COR-L47 (cell line): ENCODE measurements at regions not wholly inside any gene's neighbourhood (a gene's known extent, or its start where the extent isn't known, plus 50 kb on each side); places are given as distances from the start of the nearest gene placed in this dataset.
"Not testable (repeated sequence)": the region's sequence is repeated elsewhere in the genome, so short reads cannot be mapped to it uniquely, and the experiment has no call there.

Experiments used
- DNase-seq: peaks from one replicate; lab custom pipeline; 2025; lab: John Stamatoyannopoulos, UW

- DNase-seq = no peak
Measured at GRCh38 chr1:238377280-238377919, 486.7 kb upstream of the ZP4 start.

- DNase-seq = no peak
Measured at GRCh38 chr1:238370599-238370998, 479.9 kb upstream of the ZP4 start.

- DNase-seq = no peak
Measured at GRCh38 chr1:238364214-238364892, 473.6 kb upstream of the ZP4 start.

DNA sequence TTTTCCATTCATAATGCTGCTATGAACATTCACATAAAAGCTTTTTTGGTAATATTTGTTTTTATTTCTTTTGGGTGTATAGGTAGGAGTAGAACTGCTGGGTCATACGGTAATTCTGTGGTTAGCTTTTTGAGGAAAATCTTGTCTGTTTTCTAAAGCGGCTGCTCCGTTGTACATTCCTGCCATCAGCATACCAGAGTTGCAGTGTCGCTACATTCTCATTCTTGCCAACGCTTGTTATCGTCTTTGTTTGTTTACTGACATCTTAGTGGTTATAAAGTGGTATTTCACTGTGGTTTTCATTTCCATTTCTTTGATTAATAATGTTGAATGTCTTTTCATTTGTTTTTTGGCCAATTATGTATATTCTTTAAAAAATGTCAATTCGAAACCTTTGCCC is 469.8 kb upstream of the ZP4 start:
- DNase-seq = no peak

- DNase-seq = no peak
Measured at GRCh38 chr1:238350471-238350870, 459.7 kb upstream of the ZP4 start.

DNA sequence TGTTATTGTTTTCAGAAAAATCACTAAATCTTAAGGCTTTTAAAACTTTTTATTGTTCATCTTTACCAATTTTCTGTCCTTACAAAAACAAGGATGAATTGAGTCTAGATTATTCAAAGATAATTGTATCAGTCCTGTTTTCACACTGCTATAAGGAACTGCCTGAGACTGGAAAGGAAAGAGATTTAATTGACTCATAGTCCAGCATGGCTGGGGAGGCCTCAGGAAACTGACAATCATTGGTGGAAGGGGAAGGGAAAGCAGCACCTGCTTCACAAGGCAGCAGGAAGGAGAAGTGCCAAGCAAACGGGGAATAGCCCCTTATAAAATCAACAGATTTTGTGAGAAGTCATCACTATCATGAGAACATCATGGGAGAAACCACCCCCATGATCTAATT is 455.6 kb upstream of the ZP4 start:
- DNase-seq = no peak

DNA sequence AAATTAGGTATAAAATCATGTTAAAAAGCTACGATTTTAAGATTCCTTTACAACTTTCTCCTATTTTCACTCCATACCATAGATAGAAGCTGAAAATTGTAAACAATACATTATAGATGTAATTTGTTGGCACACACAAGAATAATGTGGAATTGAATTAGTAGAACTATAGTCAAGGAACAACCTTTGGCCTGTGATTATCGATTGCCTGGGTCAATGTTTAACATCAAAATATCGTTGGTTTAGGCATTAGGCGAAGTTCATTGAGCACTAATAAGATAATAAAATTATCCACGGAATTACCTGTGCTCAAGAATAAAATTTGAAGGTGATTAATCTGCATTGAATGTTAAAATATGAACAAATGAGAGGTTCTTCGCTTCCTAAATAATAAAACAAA is 455.1 kb upstream of the ZP4 start:
- no peak for DNase-seq

GRCh38 chr1:238343852-238344251 is 453.1 kb upstream of the ZP4 start:
- no peak for DNase-seq

- DNase-seq = no peak
Measured at GRCh38 chr1:238341395-238341794, 450.7 kb upstream of the ZP4 start.

GRCh38 chr1:238340989-238341388 is 450.3 kb upstream of the ZP4 start:
- no peak for DNase-seq

DNA sequence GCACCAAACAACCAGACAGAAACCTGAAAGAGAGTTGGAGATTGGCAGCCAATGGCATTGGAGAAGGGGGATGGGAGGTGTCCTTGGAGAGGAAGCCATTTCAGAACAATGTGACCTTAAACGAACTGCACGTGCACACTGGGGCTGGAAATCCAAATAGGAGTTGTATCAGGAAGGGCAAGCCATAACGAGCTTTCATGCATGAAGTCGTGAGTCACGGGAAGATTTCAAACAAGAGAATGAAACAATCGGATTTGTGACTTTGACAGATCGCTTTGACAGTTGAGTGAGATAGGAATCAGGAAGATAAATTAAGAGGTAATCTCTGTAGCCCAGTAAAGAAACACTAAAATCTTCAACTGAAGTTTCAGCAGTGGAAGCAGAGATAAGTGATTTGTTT is 445.8 kb upstream of the ZP4 start:
- DNase-seq = no peak

DNA sequence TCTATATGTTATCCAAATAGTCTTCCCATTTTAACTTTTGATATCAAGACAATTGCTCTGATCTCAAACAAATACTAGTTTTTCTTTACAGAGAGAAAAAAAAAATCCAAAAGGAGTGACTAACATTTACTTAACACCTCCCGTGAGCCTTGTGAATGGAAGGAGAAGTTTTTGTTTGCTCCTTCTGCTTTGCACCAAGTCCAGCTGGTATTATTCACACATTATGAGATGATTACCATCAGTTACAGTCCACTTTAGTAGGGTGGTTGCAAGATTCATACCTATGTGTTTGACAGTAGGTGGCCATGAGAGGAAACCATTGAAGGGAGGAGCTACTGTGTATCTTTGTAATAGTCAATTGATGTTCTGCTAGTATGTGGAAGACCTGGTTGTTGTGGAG is 443.4 kb upstream of the ZP4 start:
- DNase-seq = no peak

DNA sequence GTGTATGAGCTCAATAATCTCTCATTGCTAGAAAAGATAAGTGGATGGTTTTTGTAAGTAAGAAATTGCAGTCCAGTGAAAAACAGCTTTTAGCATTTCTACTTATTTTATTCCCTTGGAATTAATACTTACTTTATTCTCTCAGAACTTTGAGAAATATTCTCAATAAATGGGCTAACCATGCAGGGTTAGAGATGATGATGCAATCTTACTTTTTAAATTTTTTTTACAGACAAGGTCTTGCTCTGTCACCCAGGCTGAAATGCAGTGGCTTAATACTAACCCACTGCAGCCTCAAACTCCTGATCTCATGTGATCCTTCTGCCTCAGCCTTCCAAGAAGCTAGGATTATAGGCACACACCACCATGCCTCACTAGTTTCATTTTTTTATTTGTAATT is 440.8 kb upstream of the ZP4 start:
- no peak for DNase-seq

DNA sequence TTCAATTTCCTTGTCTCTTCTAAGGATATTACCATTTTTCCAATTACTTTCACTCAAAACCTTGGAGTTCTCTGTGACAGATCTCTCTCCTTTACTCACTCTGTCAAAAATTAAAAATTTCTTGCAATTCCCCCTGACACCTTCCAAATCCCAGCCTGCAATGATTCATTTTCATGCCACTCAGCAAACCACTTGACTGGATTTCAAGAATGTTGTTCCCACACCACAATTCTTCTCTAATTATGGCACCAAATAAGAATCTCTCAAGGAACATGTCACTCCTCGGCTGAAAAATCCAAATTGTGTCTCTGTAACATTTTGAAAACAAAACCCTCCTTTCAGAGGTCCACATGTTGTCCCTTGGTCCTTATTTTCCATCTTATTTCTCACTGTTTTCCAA is 438.9 kb upstream of the ZP4 start:
- no peak for DNase-seq

GRCh38 chr1:238327033-238327432 is 436.3 kb upstream of the ZP4 start:
- not testable (repeated sequence) for DNase-seq

GRCh38 chr1:238326479-238326878 is 435.8 kb upstream of the ZP4 start:
- not testable (repeated sequence) for DNase-seq

DNA sequence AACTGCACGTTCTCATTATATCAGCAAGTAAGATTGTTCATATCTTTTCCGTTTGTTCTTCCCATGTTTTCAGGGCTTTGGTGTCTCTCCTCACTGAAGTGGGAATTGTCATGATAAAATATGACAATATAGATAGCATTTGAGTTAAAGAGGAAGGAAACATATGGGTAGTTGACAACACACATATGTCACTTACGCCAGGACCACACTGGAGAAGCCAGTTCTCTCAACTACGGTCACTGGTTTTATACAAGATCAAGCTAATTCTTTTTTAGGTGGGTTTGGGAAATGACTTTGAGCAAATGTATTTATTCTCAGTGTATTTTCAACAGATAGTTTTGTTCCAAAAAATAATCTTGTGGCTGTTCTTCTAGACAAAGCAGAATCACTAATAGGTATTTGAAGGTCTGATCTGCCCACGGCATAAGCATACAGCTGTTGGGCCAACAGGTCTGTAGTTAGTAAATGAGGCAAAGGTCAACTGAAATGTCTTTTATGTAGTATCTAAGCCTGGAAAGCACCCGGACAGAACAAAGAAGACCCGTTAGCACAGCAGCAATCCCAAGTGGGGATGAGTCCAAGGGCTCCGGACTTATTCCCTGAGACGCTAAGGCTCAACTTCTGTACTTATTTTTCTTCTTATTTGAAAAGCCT is 433.6 kb upstream of the ZP4 start:
- DNase-seq = no peak

- DNase-seq = no peak
Measured at GRCh38 chr1:238323490-238323889, 432.8 kb upstream of the ZP4 start.

- DNase-seq = no peak
Measured at GRCh38 chr1:238319957-238320356, 429.2 kb upstream of the ZP4 start.

DNA sequence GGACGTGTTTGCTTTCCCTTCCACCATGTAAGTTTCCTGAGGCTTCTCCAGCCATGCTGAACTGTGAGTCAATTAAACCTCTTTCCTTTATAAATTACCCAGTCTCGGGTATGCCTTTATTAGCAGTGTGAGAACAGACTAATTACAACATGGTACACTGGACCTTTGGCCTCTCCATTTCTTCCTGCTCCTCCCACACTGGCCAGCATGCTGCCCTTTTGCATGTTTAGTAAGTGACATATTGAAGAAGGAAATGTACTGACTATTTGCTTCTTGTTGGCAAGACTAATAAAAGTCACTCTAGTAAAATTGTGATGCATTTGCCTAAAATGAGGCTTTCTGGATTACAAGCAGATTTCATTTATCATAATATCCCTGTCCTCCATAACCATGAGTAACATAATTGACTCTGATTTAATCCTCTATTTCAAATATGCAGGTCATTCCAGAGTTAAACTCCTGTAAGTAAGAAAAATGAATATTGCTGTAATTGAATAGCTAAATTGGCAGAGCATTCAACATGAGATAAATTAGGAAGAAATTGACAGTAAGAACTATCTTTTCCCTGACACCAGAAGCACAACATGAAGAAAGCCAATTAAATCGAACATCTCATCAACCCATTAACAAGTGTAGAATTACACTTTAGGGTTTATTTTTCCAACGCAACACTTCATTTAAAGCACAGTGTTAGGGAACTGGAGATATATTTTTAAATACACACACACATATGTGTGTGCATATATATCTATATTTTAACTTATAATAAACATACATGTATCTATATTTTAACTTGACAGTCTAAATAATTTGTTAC is 427.8 kb upstream of the ZP4 start:
- DNase-seq = no peak

GRCh38 chr1:238312969-238313368 is 422.2 kb upstream of the ZP4 start:
- DNase-seq = no peak

GRCh38 chr1:238306411-238306810 is 415.7 kb upstream of the ZP4 start:
- DNase-seq = no peak

- DNase-seq = no peak
Measured at GRCh38 chr1:238302646-238303045, 411.9 kb upstream of the ZP4 start.
